IMR-90 (cell line): ENCODE measurements at regions not wholly inside any gene's neighbourhood (a gene's known extent, or its start where the extent isn't known, plus 50 kb on each side); places are given as distances from the start of the nearest gene placed in this dataset.

Source experiments
- ATAC-seq: fragments of 200-7000 bp; cut with Tn5 transposase; 2 replicates; pipeline ENCODE4 v1.9.1; 2020; ENCODE audit warnings: low read depth, mild to moderate bottlenecking, moderate library complexity
- BruUV-seq: library from RNA; stranded (reverse); fragments of 400-500 nt; replicated peaks from 2 replicates; lab custom pipeline; 2021; lab: Mats Ljungman, UMichigan
- CTCF ChIA-PET: fragments of 300-600 bp; formaldehyde crosslinking; extraction: SDS; loops from one replicate; lab custom pipeline; 2021; ENCODE audit warnings: antibody characterized with exemption; lab: Yijun Ruan, JAX
- POLR2A ChIA-PET: fragments of 300-600 bp; sonication (Branson Sonifier 250); formaldehyde crosslinking; loops from one replicate; lab custom pipeline; 2022; ENCODE audit warnings: antibody characterized with exemption; ENCODE audit not compliant: unreplicated experiment; lab: Charles Lee
- DNase-seq: peaks from one replicate; pipeline ENCODE4 v3.0.0; 2013
- H2AFZ ChIP-seq: replicated peaks from 2 replicates; pipeline ENCODE3; 2013; ENCODE audit warnings: low read length, mild to moderate bottlenecking; ENCODE audit not compliant: poor library complexity
- H2AK5ac ChIP-seq: 2 replicates; pipeline ENCODE4 v1.6.1; 2013; ENCODE audit warnings: low read depth, low read length, inconsistent platforms
- H2AK9ac ChIP-seq: replicated peaks from 2 replicates; pipeline ENCODE3; 2013; ENCODE audit warnings: mild to moderate bottlenecking, low read depth, low read length, moderate library complexity; ENCODE audit not compliant: poor library complexity
- H2BK120ac ChIP-seq: 2 replicates; pipeline ENCODE4 v1.6.1; 2013; ENCODE audit warnings: low read depth, low read length, inconsistent platforms
- H2BK15ac ChIP-seq: 3 replicates; pipeline ENCODE4 v1.6.1; 2013; ENCODE audit warnings: low read depth, low read length, inconsistent platforms
- H2BK20ac ChIP-seq: 2 replicates; pipeline ENCODE4 v1.6.1; 2013; ENCODE audit warnings: low read depth, mild to moderate bottlenecking, inconsistent platforms, low read length, moderate library complexity
- H2BK5ac ChIP-seq: 2 replicates; pipeline ENCODE4 v1.6.1; 2013; ENCODE audit warnings: mild to moderate bottlenecking, low read depth, low read length, inconsistent platforms; ENCODE audit not compliant: poor library complexity, severe bottlenecking
- H3K14ac ChIP-seq: replicated peaks from 2 replicates; pipeline ENCODE4 v1.6.1; 2013; ENCODE audit warnings: low read depth, low read length, inconsistent platforms
- H3K18ac ChIP-seq: 2 replicates; pipeline ENCODE4 v1.6.1; 2013; ENCODE audit warnings: low read depth, low read length, control low read depth
- H3K23ac ChIP-seq: 2 replicates; pipeline ENCODE4 v1.6.1; 2013; ENCODE audit warnings: low read depth, low read length, inconsistent platforms
- H3K27ac ChIP-seq: 2 replicates; pipeline ENCODE4 v1.5.1; 2013; ENCODE audit warnings: mild to moderate bottlenecking, control low read depth, low read length; ENCODE audit not compliant: insufficient read depth
- H3K27me3 ChIP-seq: 2 replicates; pipeline ENCODE4 v1.6.1; 2013; ENCODE audit warnings: low read length; ENCODE audit not compliant: control insufficient read depth, insufficient read depth
- H3K36me3 ChIP-seq: 2 replicates; pipeline ENCODE4 v1.6.1; 2013; ENCODE audit warnings: low read length, mixed read lengths; ENCODE audit not compliant: control insufficient read depth, insufficient read depth
- H3K4ac ChIP-seq: 2 replicates; pipeline ENCODE4 v1.6.1; 2013; ENCODE audit warnings: low read depth, low read length, inconsistent platforms
- H3K4me1 ChIP-seq: 2 replicates; pipeline ENCODE4 v1.6.1; 2013; ENCODE audit warnings: low read length, mixed read lengths; ENCODE audit not compliant: control insufficient read depth, insufficient read depth
- H3K4me2 ChIP-seq: 2 replicates; pipeline ENCODE4 v1.6.1; 2013; ENCODE audit warnings: low read depth, mild to moderate bottlenecking, control low read depth, low read length, moderate library complexity
- H3K4me3 ChIP-seq: 2 replicates; pipeline ENCODE4 v1.5.1; 2013; ENCODE audit warnings: low read depth, mild to moderate bottlenecking, control low read depth, low read length, moderate library complexity; ENCODE audit not compliant: insufficient read depth
- H3K56ac ChIP-seq: 2 replicates; pipeline ENCODE4 v1.6.1; 2013; ENCODE audit warnings: low read length, inconsistent platforms; ENCODE audit not compliant: insufficient read depth; ENCODE audit errors: extremely low read depth
- H3K79me1 ChIP-seq, 2 experiments: 2 replicates each; pipeline ENCODE4 v1.6.1; 2013; ENCODE audit warnings: low read length in 2 of 2, inconsistent platforms in 1 of 2, low read depth in 1 of 2
- H3K9ac ChIP-seq: 2 replicates; pipeline ENCODE4 v1.6.1; 2013; ENCODE audit warnings: low read depth, low read length, control low read depth
- H3K9me1 ChIP-seq: 2 replicates; pipeline ENCODE4 v1.6.1; 2013; ENCODE audit warnings: low read length, inconsistent platforms; ENCODE audit not compliant: insufficient read depth
- H3K9me3 ChIP-seq: 2 replicates; pipeline ENCODE4 v1.6.1; 2013; ENCODE audit warnings: low read length; ENCODE audit not compliant: control insufficient read depth, insufficient read depth
- H4K20me1 ChIP-seq: 2 replicates; pipeline ENCODE4 v1.6.1; 2013; ENCODE audit warnings: low read length, inconsistent platforms; ENCODE audit not compliant: insufficient read depth
- H4K5ac ChIP-seq: 2 replicates; pipeline ENCODE4 v1.6.1; 2013; ENCODE audit warnings: mild to moderate bottlenecking, low read depth, low read length, control low read depth
- H4K8ac ChIP-seq, 2 experiments: 2 replicates each; pipeline ENCODE4 v1.6.1; 2013; ENCODE audit warnings: low read depth in 2 of 2, low read length in 2 of 2, control low read depth in 1 of 2, inconsistent platforms in 1 of 2
- H4K91ac ChIP-seq: 2 replicates; pipeline ENCODE4 v1.6.1; 2013; ENCODE audit warnings: low read depth, low read length, inconsistent platforms; ENCODE audit not compliant: insufficient read depth
- BHLHE40 ChIP-seq: fragments of 150-350 bp; IDR thresholded peaks from 2 replicates; pipeline ENCODE4 v1.6.1; 2016; ENCODE audit warnings: mild to moderate bottlenecking, low read depth, low read length
- CEBPB ChIP-seq: IDR thresholded peaks from 2 replicates; pipeline ENCODE4 v1.6.1; 2012; ENCODE audit warnings: low read depth, low read length, improper control_type of control experiment
- CHD1 ChIP-seq: IDR thresholded peaks from 2 replicates; pipeline ENCODE4 v1.6.1; 2012; ENCODE audit warnings: low read depth, low read length, improper control_type of control experiment
- FOS ChIP-seq: fragments of 150-350 bp; IDR thresholded peaks from 2 replicates; pipeline ENCODE4 v1.6.1; 2016; ENCODE audit warnings: low read depth, low read length
- MAFK ChIP-seq: IDR thresholded peaks from 2 replicates; pipeline ENCODE4 v1.6.1; 2012; ENCODE audit warnings: low read depth, low read length, improper control_type of control experiment
- MAZ ChIP-seq: IDR thresholded peaks from 2 replicates; pipeline ENCODE4 v1.6.1; 2012; ENCODE audit warnings: low read depth, mild to moderate bottlenecking, low read length, improper control_type of control experiment, moderate library complexity, borderline replicate concordance
- MXI1 ChIP-seq: IDR thresholded peaks from 2 replicates; pipeline ENCODE4 v1.6.1; 2012; ENCODE audit warnings: low read depth, mild to moderate bottlenecking, low read length, moderate library complexity, borderline replicate concordance
- NFE2L2 ChIP-seq: fragments of 150-350 bp; IDR thresholded peaks from 2 replicates; pipeline ENCODE4 v1.6.1; 2016; ENCODE audit warnings: low read depth, mild to moderate bottlenecking, low read length
- POLR2A ChIP-seq: IDR thresholded peaks from 2 replicates; pipeline ENCODE4 v1.6.1; 2012; ENCODE audit warnings: mild to moderate bottlenecking, low read depth, low read length
- RAD21 ChIP-seq: IDR thresholded peaks from 2 replicates; pipeline ENCODE4 v1.6.1; 2012; ENCODE audit warnings: low read length, improper control_type of control experiment
- RFX5 ChIP-seq: IDR thresholded peaks from 2 replicates; pipeline ENCODE4 v1.8.0; 2012; ENCODE audit warnings: low read depth, mild to moderate bottlenecking, low read length, moderate library complexity
- SMC3 ChIP-seq: fragments of 150-350 bp; IDR thresholded peaks from 2 replicates; pipeline ENCODE4 v1.6.1; 2016; ENCODE audit warnings: low read depth, mild to moderate bottlenecking, antibody characterized with exemption, low read length, moderate library complexity
- WGBS, 2 experiments: methylation state at CpG; one replicate each; pipeline versions ENCODE4 v1.1.5 to v1.1.7; 2013; ENCODE audit warnings: missing lambda C conversion rate in 2 of 2; ENCODE audit not compliant: insufficient read length in 1 of 2; ENCODE audit errors: extremely low coverage in 2 of 2; 5-methylcytosine and 5-hydroxymethylcytosine counted together
- dilution Hi-C: fragments of 300-500 bp; cut with HindIII; formaldehyde crosslinking; loops from one replicate; pipeline ENCODE4 v1.14.3; 2018; ENCODE audit warnings: low sequenced_read_pairs; ENCODE audit not compliant: unreplicated experiment
- in situ Hi-C: fragments of 300-500 bp; cut with MboI; formaldehyde crosslinking; loops from 3 replicates; pipeline ENCODE4 v1.14.3; 2019; ENCODE audit warnings: low sequenced_read_pairs, inconsistent platforms, mixed read lengths
- intact Hi-C: fragments of 100-400 bp; cut with micrococcal nuclease; formaldehyde crosslinking; loops from 2 replicates; pipeline ENCODE4 v1.10.0; 2022
- TF ChIP-seq, protein P1 (sequence below): fragments of 150-350 bp; IDR thresholded peaks from 2 replicates; pipeline ENCODE4 v1.6.1; 2016; ENCODE audit warnings: low read depth, mild to moderate bottlenecking, low read length, moderate library complexity, borderline replicate concordance
- TF ChIP-seq, protein P2 (sequence below): conservative IDR thresholded peaks from 2 replicates; pipeline ENCODE4 v1.5.1; 2012; ENCODE audit warnings: mild to moderate bottlenecking, low read depth, low read length, improper control_type of control experiment
- TF ChIP-seq, protein P3 (sequence below): fragments of 150-350 bp; IDR thresholded peaks from 2 replicates; pipeline ENCODE4 v1.6.1; 2017; ENCODE audit warnings: mild to moderate bottlenecking, antibody characterized with exemption, low read length, low read depth

DNA sequence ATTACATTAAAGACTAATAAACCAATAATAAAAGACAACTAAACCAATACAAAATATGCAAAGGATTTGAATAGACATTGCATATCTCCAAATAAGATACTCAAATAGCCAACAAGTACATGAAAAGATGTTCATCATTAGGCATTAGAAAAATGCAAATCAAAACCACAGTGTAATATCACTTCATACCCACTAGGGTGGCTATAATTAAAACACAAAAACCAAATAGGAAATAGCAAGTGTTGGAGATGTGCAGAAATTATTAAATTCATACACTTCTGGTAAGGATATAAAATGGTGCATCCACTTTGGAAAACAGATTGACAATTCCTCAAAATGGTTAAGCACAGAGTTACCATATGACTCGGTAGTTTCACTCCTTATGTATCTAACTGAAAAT, 860.8 kb upstream of the DIAPH2 start:
- no peak overlapping the region for H3K4me2 ChIP-seq
- H3K79me1 ChIP-seq, result no peaks in the 10 kb centered on the region
- dilution Hi-C loops, result no loop called here
- no peak overlapping the region for H2BK20ac ChIP-seq
- WGBS, 2 experiments, result no CpG with 5 or more reads among the region's 1 CpG
- CTCF ChIA-PET, result no interaction called here
- no peak overlapping the region for H2AK5ac ChIP-seq
- H3K9me1 ChIP-seq, result no peaks in the 10 kb centered on the region
- ATAC-seq, result no peak
- no peak overlapping the region for H2BK5ac ChIP-seq
- H4K20me1 ChIP-seq, result no peaks in the 10 kb centered on the region
- no peak overlapping the region for H2AFZ ChIP-seq
- POLR2A ChIA-PET, result no interaction called here
- H3K4me1 ChIP-seq, result no peaks in the 10 kb centered on the region
- no peak overlapping the region for H4K5ac ChIP-seq
- TF ChIP-seq NFE2L2, result no peak
- TF ChIP-seq SMC3, result no peak
- TF ChIP-seq, protein P1, sequence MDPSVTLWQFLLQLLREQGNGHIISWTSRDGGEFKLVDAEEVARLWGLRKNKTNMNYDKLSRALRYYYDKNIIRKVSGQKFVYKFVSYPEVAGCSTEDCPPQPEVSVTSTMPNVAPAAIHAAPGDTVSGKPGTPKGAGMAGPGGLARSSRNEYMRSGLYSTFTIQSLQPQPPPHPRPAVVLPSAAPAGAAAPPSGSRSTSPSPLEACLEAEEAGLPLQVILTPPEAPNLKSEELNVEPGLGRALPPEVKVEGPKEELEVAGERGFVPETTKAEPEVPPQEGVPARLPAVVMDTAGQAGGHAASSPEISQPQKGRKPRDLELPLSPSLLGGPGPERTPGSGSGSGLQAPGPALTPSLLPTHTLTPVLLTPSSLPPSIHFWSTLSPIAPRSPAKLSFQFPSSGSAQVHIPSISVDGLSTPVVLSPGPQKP, result no peak
- TF ChIP-seq, protein P2, sequence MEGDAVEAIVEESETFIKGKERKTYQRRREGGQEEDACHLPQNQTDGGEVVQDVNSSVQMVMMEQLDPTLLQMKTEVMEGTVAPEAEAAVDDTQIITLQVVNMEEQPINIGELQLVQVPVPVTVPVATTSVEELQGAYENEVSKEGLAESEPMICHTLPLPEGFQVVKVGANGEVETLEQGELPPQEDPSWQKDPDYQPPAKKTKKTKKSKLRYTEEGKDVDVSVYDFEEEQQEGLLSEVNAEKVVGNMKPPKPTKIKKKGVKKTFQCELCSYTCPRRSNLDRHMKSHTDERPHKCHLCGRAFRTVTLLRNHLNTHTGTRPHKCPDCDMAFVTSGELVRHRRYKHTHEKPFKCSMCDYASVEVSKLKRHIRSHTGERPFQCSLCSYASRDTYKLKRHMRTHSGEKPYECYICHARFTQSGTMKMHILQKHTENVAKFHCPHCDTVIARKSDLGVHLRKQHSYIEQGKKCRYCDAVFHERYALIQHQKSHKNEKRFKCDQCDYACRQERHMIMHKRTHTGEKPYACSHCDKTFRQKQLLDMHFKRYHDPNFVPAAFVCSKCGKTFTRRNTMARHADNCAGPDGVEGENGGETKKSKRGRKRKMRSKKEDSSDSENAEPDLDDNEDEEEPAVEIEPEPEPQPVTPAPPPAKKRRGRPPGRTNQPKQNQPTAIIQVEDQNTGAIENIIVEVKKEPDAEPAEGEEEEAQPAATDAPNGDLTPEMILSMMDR, result no peak
- TF ChIP-seq MXI1, result no peak
- no peak for TF ChIP-seq RAD21
- TF ChIP-seq CHD1, result no peak
- TF ChIP-seq CEBPB, result no peak
- no peak for TF ChIP-seq RFX5
- TF ChIP-seq, protein P3, sequence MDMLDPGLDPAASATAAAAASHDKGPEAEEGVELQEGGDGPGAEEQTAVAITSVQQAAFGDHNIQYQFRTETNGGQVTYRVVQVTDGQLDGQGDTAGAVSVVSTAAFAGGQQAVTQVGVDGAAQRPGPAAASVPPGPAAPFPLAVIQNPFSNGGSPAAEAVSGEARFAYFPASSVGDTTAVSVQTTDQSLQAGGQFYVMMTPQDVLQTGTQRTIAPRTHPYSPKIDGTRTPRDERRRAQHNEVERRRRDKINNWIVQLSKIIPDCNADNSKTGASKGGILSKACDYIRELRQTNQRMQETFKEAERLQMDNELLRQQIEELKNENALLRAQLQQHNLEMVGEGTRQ, result no peak
- no peak for TF ChIP-seq MAZ
- no peak for TF ChIP-seq POLR2A
- TF ChIP-seq FOS, result no peak
- no peak for TF ChIP-seq MAFK
- TF ChIP-seq BHLHE40, result no peak
- intact Hi-C loops, result no loop called here
- H3K27ac ChIP-seq, result no peak overlapping the region
- H3K27me3 ChIP-seq, result no peaks in the 10 kb centered on the region
- no peak overlapping the region for H4K91ac ChIP-seq
- no peak overlapping the region for H2BK15ac ChIP-seq
- H3K9ac ChIP-seq, result no peak overlapping the region
- no peak overlapping the region for H2BK120ac ChIP-seq
- no peak overlapping the region for H4K8ac ChIP-seq
- no peak overlapping the region for H3K23ac ChIP-seq
- no peak overlapping the region for H3K56ac ChIP-seq
- no TSS peak for BruUV-seq
- H2AK9ac ChIP-seq, result no peak overlapping the region
- in situ Hi-C loops, result no loop called here
- H3K36me3 ChIP-seq, result no peaks in the 10 kb centered on the region
- no peaks in the 10 kb centered on the region for H3K9me3 ChIP-seq
- no peak overlapping the region for H3K18ac ChIP-seq
- no peak for DNase-seq
- H3K14ac ChIP-seq, result no peak overlapping the region
- H3K4me3 ChIP-seq, result no peak overlapping the region
- H3K4ac ChIP-seq, result no peak overlapping the region
